ENCODE measurements at regions not wholly inside any gene's neighbourhood (a gene's known extent, or its start where the extent isn't known, plus 50 kb on each side); places are given as distances from the start of the nearest gene placed in this dataset.

DNA sequence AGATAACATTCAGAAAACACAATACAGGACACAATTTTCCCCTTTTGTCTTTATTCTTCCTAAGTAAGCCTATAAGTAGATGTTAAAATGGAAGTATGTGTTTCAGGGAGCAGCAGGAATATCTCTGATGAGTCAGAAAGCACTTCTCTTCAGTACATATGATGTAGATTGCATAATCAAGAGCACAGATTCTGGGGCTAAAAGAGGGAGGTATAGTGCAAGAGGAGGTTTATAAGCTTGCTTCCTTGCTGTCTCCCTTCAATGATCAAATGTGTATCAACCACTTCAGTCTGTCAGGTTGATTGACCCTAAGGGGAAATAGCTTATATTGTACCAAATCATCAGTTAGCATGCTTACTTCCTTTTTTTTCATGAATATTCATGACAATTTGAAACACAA, 822.8 kb downstream of the BRINP3 start:
- H3K4me3 Mint-ChIP-seq (ENCODE audit: low read depth): no peak overlapping the region
- TF ChIP-seq, protein P1, sequence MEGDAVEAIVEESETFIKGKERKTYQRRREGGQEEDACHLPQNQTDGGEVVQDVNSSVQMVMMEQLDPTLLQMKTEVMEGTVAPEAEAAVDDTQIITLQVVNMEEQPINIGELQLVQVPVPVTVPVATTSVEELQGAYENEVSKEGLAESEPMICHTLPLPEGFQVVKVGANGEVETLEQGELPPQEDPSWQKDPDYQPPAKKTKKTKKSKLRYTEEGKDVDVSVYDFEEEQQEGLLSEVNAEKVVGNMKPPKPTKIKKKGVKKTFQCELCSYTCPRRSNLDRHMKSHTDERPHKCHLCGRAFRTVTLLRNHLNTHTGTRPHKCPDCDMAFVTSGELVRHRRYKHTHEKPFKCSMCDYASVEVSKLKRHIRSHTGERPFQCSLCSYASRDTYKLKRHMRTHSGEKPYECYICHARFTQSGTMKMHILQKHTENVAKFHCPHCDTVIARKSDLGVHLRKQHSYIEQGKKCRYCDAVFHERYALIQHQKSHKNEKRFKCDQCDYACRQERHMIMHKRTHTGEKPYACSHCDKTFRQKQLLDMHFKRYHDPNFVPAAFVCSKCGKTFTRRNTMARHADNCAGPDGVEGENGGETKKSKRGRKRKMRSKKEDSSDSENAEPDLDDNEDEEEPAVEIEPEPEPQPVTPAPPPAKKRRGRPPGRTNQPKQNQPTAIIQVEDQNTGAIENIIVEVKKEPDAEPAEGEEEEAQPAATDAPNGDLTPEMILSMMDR (IDR thresholded peaks at IDR 0.05; ENCODE audit: unreplicated experiment): no peak
- H3K9me3 Mint-ChIP-seq (ENCODE audit: low read depth): no peaks in the 10 kb centered on the region
- H3K36me3 Mint-ChIP-seq (ENCODE audit: insufficient read depth): no peaks in the 10 kb centered on the region
- H3K27ac Mint-ChIP-seq: no peak overlapping the region
- no peaks in the 10 kb centered on the region for H3K4me1 Mint-ChIP-seq (ENCODE audit: low read depth)
- DNase-seq (ENCODE audit: low spot score, unreplicated experiment): no peak
- H3K27me3 Mint-ChIP-seq: no peaks in the 10 kb centered on the region

DNA sequence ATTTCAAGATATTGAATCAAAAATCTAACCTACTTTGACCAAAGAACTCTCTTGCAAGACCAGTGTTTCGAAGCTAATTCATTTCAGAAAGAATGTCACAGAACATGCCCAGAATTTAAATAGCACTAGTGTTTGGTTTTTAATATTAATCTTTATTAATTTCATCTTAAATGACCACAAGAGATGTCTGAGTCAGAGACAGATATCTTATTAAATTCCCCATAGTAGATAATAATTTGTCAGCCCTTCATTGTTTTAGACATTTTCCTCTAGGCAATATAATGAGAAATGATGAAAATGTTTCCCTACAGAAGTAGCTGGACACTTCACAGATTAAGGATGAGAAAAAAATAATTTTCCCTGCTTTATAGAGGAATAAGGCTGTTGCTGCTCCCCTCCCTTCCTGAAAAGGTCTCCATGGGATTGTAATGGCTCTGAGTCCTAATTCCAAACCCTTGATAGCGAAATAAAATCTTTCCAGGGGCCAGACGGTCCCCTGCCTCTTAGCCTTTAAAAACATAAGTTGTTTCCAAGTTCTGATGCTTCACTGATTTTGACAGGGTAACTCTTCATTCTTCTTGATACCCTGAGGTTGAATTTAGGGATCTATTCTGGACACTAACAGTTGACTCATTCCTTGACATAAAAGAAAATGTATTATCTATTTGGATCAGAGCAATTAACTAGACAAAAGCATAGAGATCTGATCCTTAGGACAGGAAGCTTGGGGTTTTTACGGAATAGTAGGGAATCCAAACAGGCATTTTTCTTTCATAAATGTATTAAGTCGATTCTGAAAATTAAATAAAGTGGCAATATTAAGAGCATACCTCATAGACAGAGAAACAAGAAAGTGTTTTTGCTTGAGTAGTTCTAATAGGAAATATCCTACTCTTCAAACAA, 820.8 kb downstream of the BRINP3 start:
- Mint-ChIP-seq H3K4me3 (ENCODE audit: low read depth) (no peak overlapping the region), H3K27ac (no peak overlapping the region), H3K9me3 (ENCODE audit: low read depth) (no peaks in the 10 kb centered on the region)

DNA sequence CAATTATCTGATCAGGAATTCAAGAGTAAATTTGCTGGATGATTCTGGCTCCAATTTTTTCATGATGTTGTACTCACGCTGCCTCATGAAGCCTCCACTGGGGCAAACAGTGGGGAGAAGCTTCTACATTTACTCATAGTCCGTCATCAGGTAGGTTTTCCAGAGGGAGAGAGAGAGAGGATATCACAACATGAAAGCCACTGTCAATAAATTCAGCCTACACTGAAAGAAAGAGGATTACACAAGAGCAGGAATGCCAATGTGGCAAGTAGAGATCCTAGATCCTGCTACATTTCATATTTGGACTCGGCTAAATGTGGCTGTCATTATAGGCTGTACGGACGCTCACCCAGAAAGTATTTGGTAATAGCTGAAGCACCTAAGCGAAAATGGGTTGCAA, 819.9 kb downstream of the BRINP3 start:
- H3K27me3 Mint-ChIP-seq: no peaks in the 10 kb centered on the region
- no peak overlapping the region for H3K27ac Mint-ChIP-seq
- no peak for DNase-seq (ENCODE audit: low spot score, unreplicated experiment)
- no peaks in the 10 kb centered on the region for H3K36me3 Mint-ChIP-seq (ENCODE audit: insufficient read depth)
- no peaks in the 10 kb centered on the region for H3K9me3 Mint-ChIP-seq (ENCODE audit: low read depth)
- TF ChIP-seq, protein P1 (IDR thresholded peaks at IDR 0.05; ENCODE audit: unreplicated experiment): no peak
- no peak overlapping the region for H3K4me3 Mint-ChIP-seq (ENCODE audit: low read depth)
- H3K4me1 Mint-ChIP-seq (ENCODE audit: low read depth): no peaks in the 10 kb centered on the region

More for the DNA sequence above, 820.8 kb downstream of the BRINP3 start:
- Mint-ChIP-seq H3K27me3 (no peaks in the 10 kb centered on the region), H3K36me3 (ENCODE audit: insufficient read depth) (no peaks in the 10 kb centered on the region), H3K4me1 (ENCODE audit: low read depth) (no peaks in the 10 kb centered on the region)
- TF ChIP-seq, protein P1 (IDR thresholded peaks at IDR 0.05; ENCODE audit: unreplicated experiment): no peak
- no peak for DNase-seq (ENCODE audit: low spot score, unreplicated experiment)

DNA sequence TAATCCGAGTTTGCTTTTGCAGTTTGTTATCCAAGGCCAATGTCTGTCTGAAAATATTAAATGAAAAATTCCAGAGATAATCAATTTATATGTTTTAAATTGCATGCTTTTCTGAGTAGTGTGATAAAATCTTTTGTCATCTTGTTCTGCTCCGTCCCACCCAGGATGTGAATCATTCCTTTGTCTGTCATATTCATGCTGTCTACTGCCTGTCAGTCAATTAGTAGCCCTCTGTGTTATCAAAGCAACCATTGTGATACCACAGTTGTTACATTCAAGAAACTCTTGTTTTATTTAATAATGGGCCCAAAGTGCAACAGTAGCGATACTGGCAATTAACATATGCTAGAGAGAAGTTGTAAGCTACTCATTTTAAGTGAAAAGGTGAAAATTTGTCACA, 819.3 kb downstream of the BRINP3 start:
- no peaks in the 10 kb centered on the region for H3K9me3 Mint-ChIP-seq (ENCODE audit: low read depth)

DNA sequence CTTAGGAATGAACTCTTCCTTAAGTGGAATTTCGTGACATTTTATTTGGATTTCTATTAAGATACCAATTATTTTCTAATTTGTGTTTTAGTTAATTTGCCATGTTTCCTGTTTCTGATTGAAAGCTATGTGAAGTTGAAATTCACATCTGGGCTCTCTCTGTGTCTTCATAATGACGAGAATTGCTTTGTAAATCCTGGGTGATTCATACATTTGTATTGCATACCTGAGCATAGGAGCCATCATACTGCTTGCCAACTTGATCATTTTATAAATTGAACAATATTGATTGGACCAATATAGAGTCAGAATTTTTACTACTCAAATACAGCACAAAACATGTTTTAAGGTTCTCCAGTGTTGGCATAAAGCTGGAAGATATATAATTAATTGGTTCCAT, 817.9 kb downstream of the BRINP3 start:
- no peaks in the 10 kb centered on the region for H3K4me1 Mint-ChIP-seq (ENCODE audit: low read depth)
- H3K9me3 Mint-ChIP-seq (ENCODE audit: low read depth): no peaks in the 10 kb centered on the region
- DNase-seq (ENCODE audit: low spot score, unreplicated experiment): no peak
- TF ChIP-seq, protein P1 (IDR thresholded peaks at IDR 0.05; ENCODE audit: unreplicated experiment): no peak
- no peak overlapping the region for H3K27ac Mint-ChIP-seq
- H3K36me3 Mint-ChIP-seq (ENCODE audit: insufficient read depth): no peaks in the 10 kb centered on the region
- no peak overlapping the region for H3K4me3 Mint-ChIP-seq (ENCODE audit: low read depth)
- H3K27me3 Mint-ChIP-seq: no peaks in the 10 kb centered on the region

More for the DNA sequence above, 819.3 kb downstream of the BRINP3 start:
- no peak for DNase-seq (ENCODE audit: low spot score, unreplicated experiment)
- TF ChIP-seq, protein P1 (IDR thresholded peaks at IDR 0.05; ENCODE audit: unreplicated experiment): no peak
- H3K27ac Mint-ChIP-seq: no peak overlapping the region
- no peak overlapping the region for H3K4me3 Mint-ChIP-seq (ENCODE audit: low read depth)
- H3K27me3 Mint-ChIP-seq: no peaks in the 10 kb centered on the region
- no peaks in the 10 kb centered on the region for H3K36me3 Mint-ChIP-seq (ENCODE audit: insufficient read depth)
- H3K4me1 Mint-ChIP-seq (ENCODE audit: low read depth): no peaks in the 10 kb centered on the region

Measured in progenitor cell of endocrine pancreas (in vitro differentiated cells).